ENCODE measurements at regions not wholly inside any gene's neighbourhood (a gene's known extent, or its start where the extent isn't known, plus 50 kb on each side); places are given as distances from the start of the nearest gene placed in this dataset.

DNA sequence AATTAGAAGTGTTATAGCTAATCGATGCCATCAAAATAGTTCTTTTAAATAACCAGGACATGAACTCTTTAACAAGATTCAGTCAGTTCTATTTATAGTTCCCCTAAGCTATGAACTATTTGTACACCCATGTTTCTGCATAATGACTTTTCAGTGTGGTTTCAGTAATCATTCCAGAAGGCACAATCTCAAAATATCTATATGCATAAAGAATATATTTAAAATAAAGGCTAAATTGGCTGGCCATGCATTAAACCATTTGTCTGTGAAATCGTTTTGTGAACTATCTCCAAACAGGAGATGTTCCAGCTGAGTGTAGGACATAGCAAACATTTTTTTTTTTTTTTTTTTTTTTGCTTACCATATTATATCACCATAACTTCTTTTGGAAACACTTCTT, 719.3 kb downstream of the PLCL1 start:
- TF ChIP-seq, protein P1, sequence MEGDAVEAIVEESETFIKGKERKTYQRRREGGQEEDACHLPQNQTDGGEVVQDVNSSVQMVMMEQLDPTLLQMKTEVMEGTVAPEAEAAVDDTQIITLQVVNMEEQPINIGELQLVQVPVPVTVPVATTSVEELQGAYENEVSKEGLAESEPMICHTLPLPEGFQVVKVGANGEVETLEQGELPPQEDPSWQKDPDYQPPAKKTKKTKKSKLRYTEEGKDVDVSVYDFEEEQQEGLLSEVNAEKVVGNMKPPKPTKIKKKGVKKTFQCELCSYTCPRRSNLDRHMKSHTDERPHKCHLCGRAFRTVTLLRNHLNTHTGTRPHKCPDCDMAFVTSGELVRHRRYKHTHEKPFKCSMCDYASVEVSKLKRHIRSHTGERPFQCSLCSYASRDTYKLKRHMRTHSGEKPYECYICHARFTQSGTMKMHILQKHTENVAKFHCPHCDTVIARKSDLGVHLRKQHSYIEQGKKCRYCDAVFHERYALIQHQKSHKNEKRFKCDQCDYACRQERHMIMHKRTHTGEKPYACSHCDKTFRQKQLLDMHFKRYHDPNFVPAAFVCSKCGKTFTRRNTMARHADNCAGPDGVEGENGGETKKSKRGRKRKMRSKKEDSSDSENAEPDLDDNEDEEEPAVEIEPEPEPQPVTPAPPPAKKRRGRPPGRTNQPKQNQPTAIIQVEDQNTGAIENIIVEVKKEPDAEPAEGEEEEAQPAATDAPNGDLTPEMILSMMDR (conservative IDR thresholded peaks at IDR 0.05; ENCODE audit: low read depth, low read length) = no peak
- TF ChIP-seq EZH2 (IDR thresholded peaks at IDR 0.05; ENCODE audit: borderline replicate concordance, low read depth, low read length, poor library complexity, severe bottlenecking) = no peak

Data from A673 (cell line).